ENCODE measurements at regions not wholly inside any gene's neighbourhood (a gene's known extent, or its start where the extent isn't known, plus 50 kb on each side); places are given as distances from the start of the nearest gene placed in this dataset.

GRCh38 chr4:170214101-170214500, 124.3 kb upstream of the AADAT start:
- Histone ChIP-seq H3K4me1 (ENCODE audit: control insufficient read depth in 2 of 2, insufficient read depth in 2 of 2, low read length in 2 of 2) (no peaks in the 10 kb centered on the region), H3K36me3 (replicated peaks in 1 of 2; ENCODE audit: control extremely low read depth in 1 of 2, control insufficient read depth in 1 of 2, extremely low read depth in 1 of 2, insufficient read depth in 2 of 2, low read length in 1 of 2) (no peaks in the 10 kb centered on the region), H2AFZ (ENCODE audit: insufficient read depth, low read depth, low read length, poor library complexity, severe bottlenecking) (no peak overlapping the region), H4K20me1 (ENCODE audit: control insufficient read depth, insufficient read depth, low read length, poor library complexity, severe bottlenecking) (no peaks in the 10 kb centered on the region), H3K4me2 (replicated peaks; ENCODE audit: low read depth, low read length, poor library complexity, severe bottlenecking) (no peak overlapping the region), H3K27ac (ENCODE audit: low read length in 2 of 2) (no peak overlapping the region), H3K9me3 (ENCODE audit: control extremely low read depth in 1 of 3, control insufficient read depth in 2 of 3, insufficient read depth in 1 of 3, low read length in 2 of 3) (peaks cover 8 to 15% (median 15%) of the 10 kb centered on the region in 3 donors), H3K79me2 (ENCODE audit: control insufficient read depth, insufficient read depth, low read length) (no peaks in the 10 kb centered on the region), H3K4me3 (ENCODE audit: control extremely low read depth in 1 of 5, extremely low read depth in 1 of 5, insufficient read depth in 1 of 5, low read depth in 2 of 5, low read length in 4 of 5) (no peak overlapping the region), H3K9ac (ENCODE audit: low read length) (no peak overlapping the region), H3K27me3 (replicated peaks in 1 of 4; ENCODE audit: control extremely low read depth in 1 of 4, control insufficient read depth in 3 of 4, insufficient read depth in 4 of 4, low read length in 3 of 4) (no peaks in the 10 kb centered on the region)
- TF ChIP-seq EZH2 (IDR thresholded peaks at IDR 0.05; ENCODE audit: borderline replicate concordance, insufficient read depth, low read depth, low read length, poor library complexity, severe bottlenecking) (no peak), CTCF (IDR thresholded peaks at IDR 0.05) (no peak)
- ChIA-PET POLR2A (no interaction called here), CTCF (no interaction called here)
- DNase-seq (no peak), ATAC-seq (ENCODE audit: low read depth) (no peak)
- intact Hi-C loops (cut with micrococcal nuclease): no loop called here
- Mint-ChIP-seq H3K27me3 (no peaks in the 10 kb centered on the region), H3K27ac (no peak overlapping the region), H3K9me3 (ENCODE audit: insufficient read depth) (peaks cover 15% of the 10 kb centered on the region), H3K4me1 (no peaks in the 10 kb centered on the region), H3K4me3 (no peak overlapping the region)
- WGBS (ENCODE audit: insufficient coverage): no CpG with 5 or more reads among the region's 1 CpG

DNA sequence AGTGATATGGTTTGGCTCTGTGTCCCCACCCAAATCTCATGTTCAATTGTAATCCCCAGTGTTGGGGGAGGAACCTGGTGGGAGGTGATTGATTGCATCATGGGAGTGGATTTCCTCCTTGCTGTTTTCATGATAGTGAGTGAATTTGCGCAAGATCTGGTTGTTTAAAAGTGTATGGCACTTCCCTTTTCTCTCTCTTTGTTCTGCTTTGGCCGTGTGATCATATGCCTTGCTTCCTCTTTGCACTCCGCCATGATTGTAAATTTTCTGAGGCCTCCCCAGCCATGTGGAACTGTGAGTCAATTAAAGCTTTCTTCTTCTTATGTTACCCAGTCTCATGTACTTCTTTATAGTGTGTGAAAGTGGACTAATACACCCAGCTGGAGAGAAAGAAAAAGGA, 113.0 kb upstream of the AADAT start:
- no peaks in the 10 kb centered on the region for H3K79me2 ChIP-seq (ENCODE audit: control insufficient read depth, insufficient read depth, low read length)
- H3K36me3 ChIP-seq (replicated peaks in 1 of 2; ENCODE audit: control extremely low read depth in 1 of 2, control insufficient read depth in 1 of 2, extremely low read depth in 1 of 2, insufficient read depth in 2 of 2, low read length in 1 of 2): no peaks in the 10 kb centered on the region
- peak; percentile 63 for ATAC-seq (ENCODE audit: low read depth)
- H3K27me3 ChIP-seq (replicated peaks in 1 of 4; ENCODE audit: control extremely low read depth in 1 of 4, control insufficient read depth in 3 of 4, insufficient read depth in 4 of 4, low read length in 3 of 4): no peaks in the 10 kb centered on the region
- H3K4me1 ChIP-seq (ENCODE audit: control insufficient read depth in 2 of 2, insufficient read depth in 2 of 2, low read length in 2 of 2): peaks cover 0 to 12% of the 10 kb centered on the region in 2 donors
- Mint-ChIP-seq H3K27ac (peak overlapping the region; percentile 43), H3K4me1 (peaks cover 10% of the 10 kb centered on the region), H3K4me3 (no peak overlapping the region), H3K27me3 (peaks cover 6% of the 10 kb centered on the region), H3K9me3 (ENCODE audit: insufficient read depth) (peaks cover 14% of the 10 kb centered on the region)
- peak overlapping the region; percentile 5 for H3K4me2 ChIP-seq (replicated peaks; ENCODE audit: low read depth, low read length, poor library complexity, severe bottlenecking)
- ChIA-PET CTCF (no interaction called here), POLR2A (no interaction called here)
- H3K9ac ChIP-seq (ENCODE audit: low read length): no peak overlapping the region
- H2AFZ ChIP-seq (ENCODE audit: insufficient read depth, low read depth, low read length, poor library complexity, severe bottlenecking): peak overlapping the region; percentile 49
- peak; percentile 52 for DNase-seq
- peaks cover 6 to 12% (median 7%) of the 10 kb centered on the region in 3 donors for H3K9me3 ChIP-seq (ENCODE audit: control extremely low read depth in 1 of 3, control insufficient read depth in 2 of 3, insufficient read depth in 1 of 3, low read length in 2 of 3)
- H3K27ac ChIP-seq (ENCODE audit: low read length in 2 of 2): peak overlapping the region in 1 of 2 donors; percentile 61
- no peaks in the 10 kb centered on the region for H4K20me1 ChIP-seq (ENCODE audit: control insufficient read depth, insufficient read depth, low read length, poor library complexity, severe bottlenecking)
- intact Hi-C loops (cut with micrococcal nuclease): no loop called here
- no CpG with 5 or more reads among the region's 3 CpGs for WGBS (ENCODE audit: insufficient coverage)
- TF ChIP-seq CTCF (IDR thresholded peaks at IDR 0.05) (no peak), EZH2 (IDR thresholded peaks at IDR 0.05; ENCODE audit: borderline replicate concordance, insufficient read depth, low read depth, low read length, poor library complexity, severe bottlenecking) (no peak)
- H3K4me3 ChIP-seq (ENCODE audit: control extremely low read depth in 1 of 5, extremely low read depth in 1 of 5, insufficient read depth in 1 of 5, low read depth in 2 of 5, low read length in 4 of 5): no peak overlapping the region
